ENCODE measurements at regions not wholly inside any gene's neighbourhood (a gene's known extent, or its start where the extent isn't known, plus 50 kb on each side); places are given as distances from the start of the nearest gene placed in this dataset.
A peak's percentile ranks its signal among the peaks of the same experiment; 100 is the strongest.

- Histone ChIP-seq H3K27ac (no peak overlapping the region), H3K4me3 (ENCODE audit: low read depth, low read length) (no peak overlapping the region), H3K27me3 (ENCODE audit: control insufficient read depth, insufficient read depth, low read length) (no peaks in the 10 kb centered on the region), H3K36me3 (ENCODE audit: control insufficient read depth, insufficient read depth, low read length) (no peaks in the 10 kb centered on the region), H3K9me3 (ENCODE audit: control insufficient read depth, low read length) (no peaks in the 10 kb centered on the region), H3K79me2 (no peaks in the 10 kb centered on the region), H3K4me1 (peaks cover 9% of the 10 kb centered on the region), H3K4me2 (ENCODE audit: low read length) (no peak overlapping the region), H3K9ac (no peak overlapping the region), H2AFZ (no peak overlapping the region)
- no peak for TF ChIP-seq CTCF (IDR thresholded peaks at IDR 0.05)
Measured at GRCh38 chr10:30556189-30556588, 73.4 kb downstream of the LYZL2 start.

- Histone ChIP-seq H3K9me3 (ENCODE audit: control insufficient read depth, low read length) (no peaks in the 10 kb centered on the region), H3K9ac (no peak overlapping the region), H3K27me3 (ENCODE audit: control insufficient read depth, insufficient read depth, low read length) (no peaks in the 10 kb centered on the region), H3K27ac (no peak overlapping the region), H3K36me3 (ENCODE audit: control insufficient read depth, insufficient read depth, low read length) (no peaks in the 10 kb centered on the region), H3K4me2 (ENCODE audit: low read length) (no peak overlapping the region), H3K79me2 (no peaks in the 10 kb centered on the region), H3K4me3 (ENCODE audit: low read depth, low read length) (no peak overlapping the region), H2AFZ (no peak overlapping the region), H3K4me1 (peaks cover 9% of the 10 kb centered on the region)
- no peak for TF ChIP-seq CTCF (IDR thresholded peaks at IDR 0.05)
Measured at GRCh38 chr10:30555465-30555864, 74.1 kb downstream of the LYZL2 start.

DNA sequence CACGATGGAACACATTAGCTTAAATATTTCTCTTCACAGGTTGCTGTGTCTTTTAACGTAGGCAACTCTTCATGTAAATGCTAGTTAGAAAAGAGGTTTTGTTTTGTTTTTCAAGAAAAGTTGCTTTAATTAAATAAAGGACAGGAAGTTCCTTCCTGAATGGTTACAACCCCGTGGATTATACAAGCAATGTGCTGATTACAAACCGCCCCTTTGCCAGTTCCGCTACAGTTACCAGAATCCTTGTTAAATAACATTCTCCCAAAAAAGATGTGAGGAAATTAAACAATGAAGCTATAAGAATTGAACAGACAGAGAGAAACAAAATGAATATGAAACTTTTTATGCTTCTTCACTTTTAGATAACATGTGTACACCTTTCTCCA lies 75.1 kb downstream of the LYZL2 start:
- Histone ChIP-seq H3K27ac (peak overlapping the region; percentile 81), H2AFZ (peak overlapping the region; percentile 75)

DNA sequence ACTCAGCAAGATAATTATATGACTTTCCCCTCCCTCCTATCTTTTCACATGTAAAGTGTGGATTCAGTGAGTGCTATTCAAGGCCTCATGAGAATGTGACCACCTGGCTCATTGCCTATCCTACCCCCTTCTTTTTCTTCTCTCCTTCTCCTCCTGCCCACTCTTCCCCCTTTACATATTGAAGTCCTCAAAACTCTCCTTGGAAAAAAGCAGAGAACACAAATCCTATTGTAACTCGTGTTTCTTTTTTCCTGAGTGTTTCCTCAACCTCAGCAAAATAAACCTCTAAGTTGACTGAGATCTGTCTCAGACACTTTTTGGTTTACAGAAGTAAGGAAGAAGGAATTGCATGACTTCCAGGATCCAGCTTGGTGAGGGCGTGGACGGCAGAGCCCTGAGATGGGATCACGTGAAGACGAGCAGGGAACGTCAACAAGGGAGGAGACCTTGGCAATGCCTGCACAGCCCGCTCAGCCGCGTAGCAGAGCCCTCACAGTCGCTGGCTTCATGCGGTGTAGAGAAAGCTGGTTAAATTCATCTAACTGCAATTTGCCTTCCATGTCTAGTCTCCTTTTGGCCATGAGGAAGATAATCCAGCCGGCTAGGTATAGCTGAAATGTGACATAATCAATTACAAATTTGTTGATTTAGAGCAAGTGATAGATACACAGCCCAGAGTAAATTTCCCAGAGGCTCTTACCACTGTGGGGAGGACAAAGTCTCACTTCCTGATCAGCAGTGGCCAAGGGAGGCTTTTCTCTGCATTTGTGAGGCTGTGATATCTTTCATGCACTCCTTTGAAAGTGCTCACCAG lies 75.7 kb downstream of the LYZL2 start:
- Histone ChIP-seq H3K9ac (no peak overlapping the region), H2AFZ (peak overlapping the region; percentile 75), H3K4me2 (ENCODE audit: low read length) (peak overlapping the region; percentile 58), H3K27ac (peak overlapping the region; percentile 81), H3K9me3 (ENCODE audit: control insufficient read depth, low read length) (no peaks in the 10 kb centered on the region), H3K27me3 (ENCODE audit: control insufficient read depth, insufficient read depth, low read length) (no peaks in the 10 kb centered on the region), H3K79me2 (no peaks in the 10 kb centered on the region), H3K4me3 (ENCODE audit: low read depth, low read length) (peak overlapping the region; percentile 33), H3K4me1 (peaks cover 9% of the 10 kb centered on the region), H3K36me3 (ENCODE audit: control insufficient read depth, insufficient read depth, low read length) (no peaks in the 10 kb centered on the region)
- no peak for TF ChIP-seq CTCF (IDR thresholded peaks at IDR 0.05)

More for the DNA sequence above, 75.1 kb downstream of the LYZL2 start:
- Histone ChIP-seq H3K4me2 (ENCODE audit: low read length) (peak overlapping the region; percentile 58), H3K79me2 (no peaks in the 10 kb centered on the region), H3K9me3 (ENCODE audit: control insufficient read depth, low read length) (no peaks in the 10 kb centered on the region), H3K36me3 (ENCODE audit: control insufficient read depth, insufficient read depth, low read length) (no peaks in the 10 kb centered on the region), H3K9ac (no peak overlapping the region), H3K4me3 (ENCODE audit: low read depth, low read length) (peak overlapping the region; percentile 33), H3K27me3 (ENCODE audit: control insufficient read depth, insufficient read depth, low read length) (no peaks in the 10 kb centered on the region), H3K4me1 (peaks cover 9% of the 10 kb centered on the region)
- no peak for TF ChIP-seq CTCF (IDR thresholded peaks at IDR 0.05)
